ENCODE measurements at regions not wholly inside any gene's neighbourhood (a gene's known extent, or its start where the extent isn't known, plus 50 kb on each side); places are given as distances from the start of the nearest gene placed in this dataset.

GRCh38 chr11:30089921-30090320 is 73.1 kb upstream of the KCNA4 start:
- DNase-seq = no peak

- no peak for DNase-seq
Observed at GRCh38 chr11:30091246-30091645, 74.4 kb upstream of the KCNA4 start.

DNA sequence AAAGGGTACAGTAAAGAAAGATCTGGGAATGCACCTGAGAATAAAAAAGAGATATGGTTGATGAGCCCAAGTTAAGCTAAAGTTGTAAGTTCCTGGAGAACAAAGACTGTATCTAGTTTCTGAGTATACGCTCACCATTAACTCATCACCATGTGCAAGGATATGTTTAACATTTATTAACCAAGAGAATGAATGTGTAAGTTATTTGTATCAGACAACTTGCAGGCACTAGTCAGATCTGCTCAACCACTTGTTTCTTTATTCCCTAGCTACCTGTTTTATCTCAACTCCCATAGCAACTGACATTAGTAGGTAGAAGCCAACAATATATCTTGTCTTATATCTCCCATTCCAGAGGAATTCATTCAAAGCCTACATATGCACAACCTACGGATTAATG is 74.9 kb upstream of the KCNA4 start:
- DNase-seq = no peak

DNA sequence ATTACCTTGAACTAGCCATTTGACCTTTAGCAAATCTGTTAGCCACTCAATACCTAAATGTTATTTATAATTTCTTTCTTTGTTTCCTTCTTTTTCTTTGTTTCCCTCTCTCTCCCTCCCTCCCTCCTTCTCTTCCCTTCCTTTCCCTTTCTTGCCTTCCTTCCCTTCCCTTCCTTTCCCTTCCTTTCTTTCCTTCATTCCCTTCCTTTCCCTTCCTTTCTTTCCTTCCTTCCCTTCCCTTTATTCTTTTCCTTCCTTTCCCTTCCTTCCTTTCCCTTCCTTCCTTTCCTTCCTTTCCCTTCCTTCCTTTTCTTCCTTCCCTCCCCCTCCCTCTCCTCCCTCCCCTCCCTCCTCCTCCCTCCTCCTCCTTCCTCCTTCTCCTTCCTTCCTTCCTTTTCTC is 75.7 kb upstream of the KCNA4 start:
- DNase-seq = no peak

GRCh38 chr11:30100495-30100894 is 83.7 kb upstream of the KCNA4 start:
- no peak for DNase-seq

DNA sequence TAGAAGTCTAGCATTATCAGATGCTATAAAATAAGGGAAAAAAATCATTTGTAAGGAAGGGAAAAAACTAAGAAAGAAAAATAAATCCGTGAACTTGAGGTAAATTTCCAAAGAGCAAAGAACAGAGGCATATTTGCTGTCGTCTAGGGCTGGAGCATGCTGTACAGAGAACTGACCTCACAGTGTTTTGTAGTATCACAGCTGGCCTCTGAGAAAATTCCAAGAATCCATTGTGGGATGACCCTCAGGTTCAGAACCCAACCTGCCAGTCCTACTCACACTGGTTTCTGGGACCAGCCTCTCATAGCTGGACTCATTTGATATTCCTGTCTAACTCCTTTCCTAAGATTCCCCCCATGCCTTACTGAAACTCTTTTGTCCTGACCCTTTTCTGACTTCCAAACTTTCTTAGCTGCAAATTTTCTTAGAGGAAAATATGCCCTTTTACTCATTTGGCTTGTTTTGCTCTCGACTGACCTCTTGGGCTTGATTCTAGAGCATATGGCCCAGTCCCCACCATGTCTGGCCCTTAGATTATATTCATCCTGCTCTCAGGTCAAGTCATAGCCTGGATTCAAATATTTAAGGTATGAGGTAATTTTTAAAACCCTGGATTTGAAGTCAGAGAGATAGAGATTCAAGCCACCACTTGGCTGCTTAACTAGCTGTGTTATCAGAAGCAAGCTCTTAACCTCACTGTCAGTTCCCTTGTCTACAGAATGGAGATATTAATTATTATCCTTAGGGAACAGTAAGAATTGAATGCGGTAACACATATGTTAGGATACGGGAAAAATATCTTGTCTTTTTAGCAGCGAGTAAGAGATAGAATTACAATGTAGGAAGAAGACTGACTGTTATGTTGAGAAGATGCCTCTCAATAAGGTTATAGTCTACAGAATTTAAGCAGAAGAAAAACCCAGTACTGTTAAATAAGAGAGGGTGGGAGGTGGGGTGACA is 89.7 kb upstream of the KCNA4 start:
- DNase-seq = no peak

GRCh38 chr11:30107899-30108298 is 91.1 kb upstream of the KCNA4 start:
- DNase-seq = no peak

GRCh38 chr11:30109774-30110173 is 92.9 kb upstream of the KCNA4 start:
- no peak for DNase-seq

DNA sequence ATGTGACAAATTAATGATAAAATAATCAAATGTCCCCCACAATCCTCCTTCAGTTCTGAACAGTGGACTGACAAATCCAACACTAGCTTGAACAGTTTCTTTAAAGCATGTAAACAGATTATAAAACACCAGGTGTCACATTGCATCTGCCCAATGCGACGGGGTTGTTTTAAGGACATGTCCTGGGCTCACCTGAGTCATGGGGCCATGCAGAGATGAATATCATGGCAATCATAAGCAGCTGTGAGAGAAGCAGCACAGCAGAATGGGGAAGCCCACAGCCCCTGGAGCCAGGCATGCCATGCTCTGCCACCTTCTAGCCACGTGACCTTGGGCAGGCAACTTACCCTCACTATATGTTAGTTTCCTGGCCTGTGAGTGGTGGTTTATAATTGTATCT is 93.9 kb upstream of the KCNA4 start:
- no peak for DNase-seq

GRCh38 chr11:30111786-30112185 is 95.0 kb upstream of the KCNA4 start:
- DNase-seq = no peak

DNA sequence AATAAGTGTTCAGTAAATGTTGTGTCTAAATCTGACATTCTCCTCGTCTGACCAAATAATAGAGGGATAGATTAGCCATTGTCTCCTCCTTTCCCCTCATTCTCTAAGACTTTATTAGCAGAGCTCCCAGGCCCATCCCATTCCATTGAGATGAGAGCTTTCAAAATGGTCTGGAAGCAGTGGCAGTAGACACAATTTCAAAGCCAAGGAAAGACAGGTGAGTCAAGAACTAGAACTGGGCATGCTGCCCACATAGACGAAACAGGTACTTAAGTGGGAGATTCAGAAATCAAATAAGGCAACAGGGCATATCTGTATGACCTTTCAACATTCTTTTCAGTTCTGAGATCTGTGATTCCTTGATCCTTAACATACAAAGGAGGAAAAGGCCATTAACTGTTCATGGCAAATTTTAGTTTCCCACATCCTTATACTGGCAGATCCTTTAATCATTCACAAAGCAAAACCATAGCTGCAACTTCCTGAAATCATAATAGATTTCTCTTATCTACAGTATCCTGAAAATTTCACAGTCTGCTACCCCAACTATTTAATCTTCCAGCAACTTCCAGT is 96.6 kb upstream of the KCNA4 start:
- no peak for DNase-seq

DNA sequence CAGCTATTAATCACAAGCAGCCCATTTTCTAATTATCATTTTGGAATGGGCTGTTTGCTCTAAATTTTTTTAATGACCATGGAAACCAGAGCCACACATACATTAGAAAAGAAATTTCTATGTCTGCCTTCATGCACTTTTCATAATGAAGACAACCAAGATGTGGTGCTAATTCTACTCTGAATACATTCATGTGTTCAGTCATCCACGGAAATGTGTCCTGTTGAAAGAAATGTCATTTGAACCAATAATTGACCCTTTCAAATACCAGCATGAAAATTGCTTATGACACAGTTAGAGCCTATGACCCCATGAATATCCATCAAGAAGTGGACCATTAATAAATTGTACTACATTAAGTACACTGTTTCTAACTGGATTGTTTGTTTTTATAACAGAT is 99.7 kb upstream of the KCNA4 start:
- DNase-seq = no peak

DNA sequence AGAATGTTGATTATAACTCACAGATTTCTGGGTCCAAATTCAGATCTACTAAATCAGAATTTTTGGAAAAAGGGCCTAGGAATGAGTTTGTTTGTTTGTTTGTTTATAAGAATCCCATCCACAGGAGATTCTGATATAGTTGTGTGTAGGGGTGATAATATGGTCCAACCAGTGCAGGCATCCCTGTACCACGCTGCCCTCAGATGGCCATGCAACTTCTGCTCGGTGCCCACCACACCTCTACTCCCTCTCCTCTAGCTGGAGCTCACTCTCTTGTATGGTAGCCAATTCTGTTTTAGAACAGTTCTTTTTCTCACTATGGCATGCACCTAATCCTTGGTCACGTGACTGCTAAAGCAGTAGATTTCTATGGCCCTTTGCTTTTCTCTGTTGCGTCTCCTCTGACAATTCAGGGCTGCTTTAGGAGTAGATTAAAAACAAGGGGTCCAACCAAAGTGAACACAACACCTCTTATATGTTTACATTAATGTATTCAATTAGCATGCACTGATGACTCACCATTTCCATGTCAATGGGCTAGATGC is 103.3 kb upstream of the KCNA4 start:
- DNase-seq = no peak

DNA sequence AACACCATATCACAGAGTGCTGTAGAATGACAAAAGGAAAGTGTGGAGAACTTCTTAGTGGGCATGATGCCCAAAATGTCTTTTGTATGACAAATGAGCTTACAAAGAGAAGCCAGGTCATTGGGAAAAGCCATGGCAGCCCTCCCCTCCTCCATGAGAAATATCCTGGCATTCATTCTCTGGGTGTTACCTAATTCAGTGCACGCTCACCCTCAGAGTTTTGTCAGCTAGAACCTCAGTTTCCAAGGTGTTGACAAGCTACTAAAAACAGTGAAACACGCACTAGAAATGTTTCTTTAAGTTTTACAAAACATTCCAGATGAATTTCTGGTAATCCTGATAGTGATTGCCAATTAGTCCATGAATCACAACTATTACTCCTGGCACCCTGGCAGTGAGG is 105.4 kb upstream of the FSHB start:
- DNase-seq = no peak

DNA sequence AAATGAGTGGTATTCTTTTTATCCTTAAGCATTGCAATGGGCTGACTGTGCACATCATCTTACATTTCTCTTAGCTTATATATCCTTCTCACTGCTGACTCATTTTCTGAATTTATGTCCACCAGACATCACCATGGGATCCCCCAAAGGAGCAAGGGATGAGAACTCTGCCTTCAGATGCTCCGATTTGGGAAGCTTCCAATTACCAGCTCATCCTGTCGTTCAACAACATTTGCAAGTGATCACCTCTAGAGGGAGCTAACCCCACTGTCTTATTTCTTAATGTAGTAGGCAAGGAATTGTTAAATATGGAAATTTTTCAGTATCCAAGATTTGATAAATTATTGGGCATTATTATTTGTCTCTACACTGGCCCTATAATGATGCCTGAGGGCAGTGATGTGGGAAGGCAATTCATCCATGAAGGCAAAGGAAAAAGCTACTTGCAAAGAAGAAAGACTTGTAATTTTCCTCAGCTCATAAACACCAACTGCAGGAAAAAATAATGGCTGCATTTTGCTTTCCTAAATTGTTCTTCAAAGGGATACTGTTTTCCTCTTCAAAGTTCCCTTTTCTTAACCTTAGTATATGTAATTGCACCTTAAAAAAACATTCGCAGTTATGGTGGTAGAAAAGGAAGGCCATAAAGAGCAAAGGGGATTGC is 102.4 kb upstream of the FSHB start:
- peak; percentile 3 for DNase-seq

- no peak for DNase-seq
Observed at GRCh38 chr11:30131535-30131934, 99.3 kb upstream of the FSHB start.

DNA sequence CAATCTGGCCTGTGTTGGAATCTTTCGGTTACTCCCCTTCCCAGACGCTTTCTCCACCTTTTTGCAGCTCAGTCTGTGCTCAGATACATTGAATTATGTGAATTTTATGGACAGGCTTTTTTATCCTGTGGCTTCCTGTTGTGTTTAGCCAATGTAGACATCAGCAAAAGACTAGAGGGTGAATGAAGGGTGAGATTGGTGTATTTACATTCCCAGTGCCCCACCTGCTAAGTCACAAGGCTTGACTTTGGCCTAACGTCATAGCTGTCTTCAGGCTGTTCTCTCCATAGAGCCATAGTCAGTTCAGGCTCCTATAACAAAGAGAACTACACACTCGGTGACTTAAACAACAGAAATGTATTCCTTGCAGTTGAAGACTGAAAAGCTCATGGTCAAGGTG is 97.5 kb upstream of the FSHB start:
- no peak for DNase-seq

DNA sequence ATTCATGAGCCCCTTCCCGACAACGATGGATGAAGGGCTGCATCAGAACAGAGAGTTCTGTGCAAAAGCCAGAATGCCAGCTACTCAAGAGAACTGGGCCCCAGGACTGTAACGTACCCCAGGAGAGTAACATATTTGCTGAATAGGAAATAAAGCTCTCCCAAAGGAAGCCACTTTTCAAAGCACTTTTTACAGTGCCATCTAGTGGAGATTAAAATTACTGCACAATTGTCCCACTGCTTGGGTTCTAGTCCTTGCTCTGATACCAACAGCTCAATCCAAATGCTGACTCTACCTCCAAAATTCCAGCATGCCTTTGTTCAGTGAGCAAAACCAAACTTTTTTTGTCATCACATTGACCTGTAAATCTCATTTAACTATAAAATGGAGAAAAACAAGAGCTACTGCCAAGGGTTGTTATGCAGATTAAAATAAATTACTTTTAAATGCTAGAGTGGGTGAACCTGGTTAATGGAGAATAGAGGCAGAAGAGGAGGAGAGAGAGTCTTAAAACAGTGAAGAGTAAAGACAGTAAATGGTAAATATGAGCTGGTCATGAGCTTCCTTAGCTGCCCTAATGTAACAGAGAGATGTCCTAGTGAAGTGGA is 87.6 kb upstream of the FSHB start:
- peak; percentile 26 for DNase-seq

- DNase-seq = no peak
Observed at GRCh38 chr11:30147293-30147692, 83.5 kb upstream of the FSHB start.

DNA sequence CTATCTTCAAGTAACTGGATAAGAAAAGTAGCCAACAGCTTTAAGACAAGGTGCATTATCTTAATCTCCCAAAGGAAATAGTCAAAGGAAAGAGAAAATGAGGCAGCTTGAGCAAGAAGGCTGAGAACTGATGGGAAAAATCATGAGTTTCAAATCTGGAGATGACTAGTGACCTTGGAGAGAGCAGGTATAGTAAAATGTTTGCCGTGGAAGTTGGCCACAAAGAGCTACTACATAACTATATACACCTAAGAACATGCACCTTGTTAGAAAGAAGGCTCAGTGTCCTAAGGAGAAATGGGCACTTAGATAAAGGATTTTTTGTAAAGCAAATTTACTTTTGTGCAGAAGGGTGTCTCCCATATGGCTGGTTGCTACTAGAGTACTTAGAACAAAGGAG is 80.8 kb upstream of the FSHB start:
- no peak for DNase-seq

- DNase-seq = no peak
Observed at GRCh38 chr11:30150425-30150824, 80.4 kb upstream of the FSHB start.

DNA sequence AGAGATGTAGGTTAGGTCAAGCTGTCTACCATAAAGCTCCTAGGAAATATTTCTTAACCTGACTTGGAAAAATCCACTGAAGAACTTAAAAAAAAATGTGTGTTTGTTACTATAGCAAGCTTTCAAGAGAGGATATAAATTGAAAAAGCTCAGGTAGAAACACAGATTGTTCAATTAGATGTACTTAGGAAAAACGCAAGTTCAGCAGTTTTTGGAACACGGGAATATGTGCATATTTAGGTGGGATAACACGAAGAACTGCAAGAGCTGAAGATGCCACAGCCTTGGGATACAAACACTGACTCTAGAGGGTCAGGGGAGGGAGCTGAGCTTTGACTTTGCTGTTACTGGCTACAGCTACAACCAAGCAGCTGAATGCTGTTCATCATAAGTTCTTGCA is 77.8 kb upstream of the FSHB start:
- DNase-seq = no peak

DNA sequence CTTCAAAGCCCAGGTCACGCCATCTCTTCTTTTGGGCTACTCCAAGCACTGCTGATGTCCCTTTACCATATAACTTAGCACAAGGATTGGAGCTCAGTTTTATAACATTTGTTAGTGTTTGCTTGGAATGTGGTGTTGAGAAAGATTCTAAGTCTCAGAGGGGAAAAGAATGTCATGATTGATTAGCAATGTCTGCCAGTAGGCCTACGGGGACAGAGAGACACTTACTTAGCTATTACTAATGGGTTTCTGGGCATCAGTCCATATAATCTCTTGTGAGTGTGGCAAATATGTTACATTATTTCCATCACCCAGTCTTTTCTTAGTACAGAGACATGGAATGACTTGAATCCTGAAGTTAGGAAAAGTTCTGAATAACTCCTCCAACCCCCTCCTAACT is 75.4 kb upstream of the FSHB start:
- no peak for DNase-seq
